GM10248 (cell line): ENCODE measurements at regions not wholly inside any gene's neighbourhood (a gene's known extent, or its start where the extent isn't known, plus 50 kb on each side); places are given as distances from the start of the nearest gene placed in this dataset.

Experiments used
- CTCF ChIA-PET: fragments of 300-600 bp; sonication (Branson Sonifier 250); formaldehyde crosslinking; extraction: SDS; loops from one replicate; lab custom pipeline; 2021; ENCODE audit warnings: antibody characterized with exemption; lab: Yijun Ruan, JAX
- POLR2A ChIA-PET: fragments of 350-650 bp; sonication (Branson Sonifier 250); formaldehyde crosslinking; extraction: SDS; loops from one replicate; lab custom pipeline; 2020; ENCODE audit warnings: antibody characterized with exemption; lab: Yijun Ruan, JAX
- DNase-seq: peaks from one replicate; pipeline ENCODE4 v3.0.0; 2012; ENCODE audit errors: extremely low spot score
- CTCF ChIP-seq: IDR thresholded peaks from 2 replicates; pipeline ENCODE4 v1.5.1; 2012; ENCODE audit warnings: mild to moderate bottlenecking, low read depth; ENCODE audit errors: extremely low read depth, missing control alignments, control extremely low read depth

GRCh38 chr12:125766091-125766490 lies 700.9 kb downstream of the AACS start:
- no peak for DNase-seq
- TF ChIP-seq CTCF = no peak
- CTCF ChIA-PET = interaction anchor here (1.4 kb wide), 1 partner anchor 54 kb away, joined by 3 read pairs; no protein-coding TSS in a partner anchor
- POLR2A ChIA-PET = no interaction called here

GRCh38 chr12:125772403-125772802 lies 707.2 kb downstream of the AACS start:
- no peak for TF ChIP-seq CTCF
- ChIA-PET POLR2A (no interaction called here), CTCF (no interaction called here)
- no peak for DNase-seq

GRCh38 chr12:125773033-125773640 lies 707.9 kb downstream of the AACS start:
- peak; percentile 17 for TF ChIP-seq CTCF
- POLR2A ChIA-PET = no interaction called here
- peak; percentile 28 for DNase-seq
- CTCF ChIA-PET = no interaction called here

GRCh38 chr12:125775507-125775906 lies 710.3 kb downstream of the AACS start:
- ChIA-PET POLR2A (no interaction called here), CTCF (interaction anchor here (1.0 kb wide), 1 partner anchor 41 kb away, joined by 3 read pairs; no protein-coding TSS in a partner anchor)
- TF ChIP-seq CTCF = no peak
- DNase-seq = no peak

GRCh38 chr12:125776212-125776611 lies 711.0 kb downstream of the AACS start:
- ChIA-PET POLR2A (no interaction called here), CTCF (no interaction called here)
- TF ChIP-seq CTCF = no peak
- no peak for DNase-seq

- CTCF ChIA-PET = no interaction called here
- no peak for TF ChIP-seq CTCF
- POLR2A ChIA-PET = no interaction called here
- no peak for DNase-seq
Measured at GRCh38 chr12:125786143-125786542, 720.9 kb downstream of the AACS start.
